Activated T-cell treated with anti-CD3 and anti-CD28 coated beads, Interleukin-2, amount 50 U/mL, for 48 hours (primary cell): ENCODE measurements at regions not wholly inside any gene's neighbourhood (a gene's known extent, or its start where the extent isn't known, plus 50 kb on each side); places are given as distances from the start of the nearest gene placed in this dataset.
"Not testable (repeated sequence)": the region's sequence is repeated elsewhere in the genome, so short reads cannot be mapped to it uniquely, and the experiment has no call there.

Source experiments
- DNase-seq, 2 experiments: peaks; one replicate each; pipeline ENCODE4 v3.0.0-alpha.2; 2020

DNA sequence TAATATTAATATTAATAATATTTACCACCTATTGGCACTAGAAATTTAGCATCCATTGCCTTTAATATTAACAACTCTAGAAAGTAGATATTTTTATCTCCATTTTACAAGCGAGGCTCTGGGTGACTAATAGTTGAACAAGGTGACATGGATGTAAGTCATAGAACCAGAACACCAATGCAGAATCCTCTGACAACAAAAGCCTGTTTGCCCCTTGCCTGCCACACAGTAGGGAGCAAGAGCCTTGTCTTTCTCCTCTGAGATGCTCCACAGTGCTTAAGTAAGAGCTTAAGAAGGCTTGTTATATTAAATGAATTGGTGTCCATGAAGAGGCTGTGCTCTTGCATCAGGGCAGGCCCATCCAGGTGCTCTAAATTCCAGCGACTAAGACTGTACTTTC lies 51.2 kb upstream of the LBX1 start:
- no peak for DNase-seq

DNA sequence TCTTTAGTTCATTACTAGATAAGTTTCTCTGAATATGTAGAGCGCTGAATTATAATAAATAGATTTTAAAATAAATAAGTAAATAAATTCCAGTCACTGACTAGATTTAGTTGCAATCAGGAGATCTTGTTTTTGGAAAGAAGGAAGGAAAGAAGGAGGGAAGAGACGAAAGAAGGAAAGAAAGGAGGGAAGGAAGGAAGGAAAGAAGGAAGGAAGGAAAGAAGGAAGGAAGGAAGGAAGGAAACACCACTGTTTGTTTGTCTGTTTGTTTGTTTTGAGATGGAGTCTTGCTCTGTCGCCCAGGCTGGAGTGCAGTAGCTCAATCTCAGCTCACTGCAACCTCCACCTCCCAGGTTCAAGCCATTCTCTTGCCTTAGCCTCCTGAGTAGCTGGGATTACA lies 51.7 kb upstream of the LBX1 start:
- not testable (repeated sequence) for DNase-seq

DNA sequence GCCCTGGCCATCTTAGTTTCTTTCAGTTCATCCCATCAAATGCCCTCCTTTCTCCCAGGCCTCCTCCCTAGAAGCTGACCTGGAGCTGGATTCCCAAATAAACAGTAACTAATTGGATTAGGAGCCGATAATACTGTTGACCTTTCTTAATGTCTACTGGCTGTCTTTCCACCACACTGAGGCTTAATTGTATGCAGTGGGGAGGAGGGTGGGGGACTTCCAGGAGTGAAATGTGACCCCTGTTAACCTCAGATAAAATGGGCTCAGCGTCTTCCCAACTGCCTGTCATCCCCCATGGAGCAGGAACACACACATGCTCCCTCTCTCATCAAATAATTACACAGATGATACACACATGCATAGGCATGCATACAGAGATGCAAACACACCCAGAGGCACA lies 53.7 kb upstream of the LBX1 start:
- no peak for DNase-seq

DNA sequence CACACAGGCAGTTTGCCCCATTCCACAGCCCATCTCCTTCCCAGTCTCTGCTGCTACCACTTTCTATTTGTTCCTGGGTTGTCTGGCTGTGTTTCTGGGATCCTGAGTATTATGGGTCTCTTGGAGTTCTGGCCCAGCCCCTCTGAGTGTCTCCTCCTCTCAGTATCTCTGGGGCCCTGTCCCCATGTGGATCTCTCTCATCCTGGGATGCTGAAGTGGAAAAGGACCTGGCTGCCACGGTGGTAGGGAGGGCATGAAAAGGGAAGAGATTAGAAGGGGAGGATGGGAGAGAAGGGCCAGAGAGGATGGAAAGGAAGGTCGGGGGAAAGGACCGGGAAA lies 54.5 kb upstream of the LBX1 start:
- DNase-seq, result no peak

DNA sequence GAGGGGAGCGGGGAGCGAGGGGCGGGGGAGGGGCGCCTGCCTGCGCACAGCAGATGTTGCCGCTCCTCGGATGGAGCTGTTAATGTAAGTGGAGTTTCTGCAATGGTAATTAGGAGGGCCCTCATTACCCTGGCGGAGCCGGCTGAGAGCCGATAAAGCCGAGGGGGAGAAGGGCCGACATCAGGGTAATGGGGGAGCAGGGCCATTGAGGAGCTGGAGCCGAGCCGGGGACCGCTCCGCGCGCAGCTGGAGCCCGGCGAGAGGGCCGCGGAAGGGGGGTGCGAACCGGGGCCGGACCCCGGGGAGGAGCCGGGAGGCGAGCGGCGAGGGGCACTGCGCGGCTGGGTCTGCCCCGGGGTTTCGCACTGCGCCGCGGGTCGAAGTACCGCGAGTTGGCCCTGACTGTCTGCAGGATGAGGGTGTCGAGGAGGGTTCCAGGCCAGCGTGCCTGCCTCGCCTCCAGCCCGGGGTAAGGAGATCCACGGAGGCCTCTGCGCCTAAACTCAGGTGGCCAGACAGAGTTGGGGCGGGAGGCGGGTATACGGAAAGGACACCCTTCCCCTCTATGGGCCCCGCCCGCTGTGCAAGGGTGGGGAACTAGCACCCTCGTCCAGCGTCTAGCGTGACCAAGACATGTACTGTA lies 55.0 kb upstream of the LBX1 start:
- no peak for DNase-seq

DNA sequence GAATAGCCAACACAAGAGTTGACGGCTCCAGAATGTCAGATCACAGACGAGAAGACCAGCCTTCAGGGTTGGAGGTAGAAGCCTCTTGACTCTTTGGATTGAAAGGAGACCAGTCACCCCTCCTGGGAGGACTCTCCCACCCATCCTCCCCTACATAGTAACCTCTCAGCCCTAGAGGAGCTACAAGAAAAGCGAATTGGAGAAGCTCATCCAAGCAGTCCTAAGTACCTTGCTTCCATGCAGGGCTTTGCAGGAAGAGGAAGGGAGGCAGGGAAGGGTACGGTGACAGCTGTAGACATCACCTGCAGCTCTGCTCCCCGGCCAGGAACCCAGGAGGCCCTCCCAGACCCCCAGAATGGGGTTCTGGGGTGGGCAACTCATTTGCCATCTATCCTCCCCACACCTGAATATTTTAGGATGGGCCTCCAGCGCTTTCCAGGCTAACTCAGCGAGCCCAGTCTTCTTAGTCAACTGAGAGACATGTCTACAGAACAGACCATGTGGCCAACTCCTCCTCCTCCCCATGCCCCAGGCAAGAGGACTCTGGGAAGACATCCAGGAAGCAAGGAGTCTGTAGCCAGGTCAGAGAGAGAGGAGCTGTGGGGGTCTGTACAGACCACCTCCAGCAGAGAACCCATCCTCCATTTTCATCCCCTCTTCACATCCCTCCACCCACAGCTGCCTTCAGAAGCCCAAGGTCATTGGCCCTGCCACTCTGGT lies 55.6 kb upstream of the LBX1 start:
- DNase-seq, result no peak

DNA sequence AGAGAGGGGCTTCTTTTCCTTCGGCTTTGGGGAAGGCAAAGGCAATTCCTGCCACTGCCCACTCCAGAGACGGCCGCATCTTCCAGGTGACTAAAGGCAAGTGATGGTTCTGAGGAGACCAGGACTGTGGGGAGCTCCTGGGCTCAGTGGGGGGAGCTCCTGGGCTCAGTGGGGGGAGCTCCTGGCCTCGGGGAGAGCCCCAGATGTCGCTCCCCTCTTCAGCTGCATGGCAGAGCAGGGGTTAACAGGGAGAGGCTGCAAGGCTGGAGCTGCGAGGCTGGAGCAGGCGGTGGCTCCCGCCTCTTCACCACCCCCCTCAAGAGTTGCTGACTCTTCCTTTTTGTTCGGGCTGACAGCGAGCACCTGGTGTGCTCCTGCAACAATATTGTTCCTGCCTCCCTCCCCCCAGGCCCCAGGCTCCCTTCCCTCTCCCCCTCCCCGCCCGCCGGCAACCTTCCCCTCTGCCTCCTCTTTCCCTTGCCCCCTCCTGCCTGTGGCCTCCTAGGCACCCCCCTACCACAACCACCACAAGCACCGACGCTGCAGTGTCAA lies 56.3 kb upstream of the LBX1 start:
- DNase-seq, result no peak

DNA sequence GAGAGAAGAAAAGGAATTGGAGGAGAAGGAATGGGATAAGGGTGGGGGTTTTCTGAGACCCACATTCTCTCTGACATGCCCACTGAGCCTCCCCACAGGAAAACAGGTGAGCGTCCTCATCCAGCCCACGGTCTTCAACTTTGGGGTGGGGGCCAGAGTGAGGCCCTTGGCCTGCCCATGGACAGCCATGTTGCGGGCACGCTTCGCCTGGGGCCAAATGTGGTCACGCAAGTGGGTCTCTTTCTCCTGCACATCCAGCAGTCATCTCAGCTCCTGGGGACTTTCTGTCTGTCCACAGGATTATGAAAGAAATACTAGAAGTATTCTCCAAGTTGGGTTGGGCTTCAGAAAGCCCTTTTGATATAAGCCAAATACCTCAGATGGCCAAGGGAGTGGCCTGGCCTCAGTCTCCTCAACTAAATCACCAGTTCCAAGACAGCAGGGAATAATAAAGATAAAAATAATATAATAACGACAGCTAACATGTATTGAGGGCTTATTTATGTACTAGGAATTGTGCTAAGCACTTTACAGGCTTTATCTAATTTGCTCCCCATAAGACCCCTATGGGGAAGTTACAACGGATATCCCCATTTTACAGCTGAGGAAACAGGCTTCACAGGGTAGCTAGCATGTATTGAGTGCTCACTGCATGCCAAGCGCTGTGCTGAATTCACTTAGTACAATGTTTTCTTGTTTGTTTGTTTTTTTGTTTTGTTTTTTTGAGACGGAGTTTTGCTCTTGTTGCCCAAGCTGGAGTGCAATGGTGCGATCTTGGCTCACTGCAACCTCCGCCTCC lies 57.2 kb upstream of the LBX1 start:
- no peak for DNase-seq

DNA sequence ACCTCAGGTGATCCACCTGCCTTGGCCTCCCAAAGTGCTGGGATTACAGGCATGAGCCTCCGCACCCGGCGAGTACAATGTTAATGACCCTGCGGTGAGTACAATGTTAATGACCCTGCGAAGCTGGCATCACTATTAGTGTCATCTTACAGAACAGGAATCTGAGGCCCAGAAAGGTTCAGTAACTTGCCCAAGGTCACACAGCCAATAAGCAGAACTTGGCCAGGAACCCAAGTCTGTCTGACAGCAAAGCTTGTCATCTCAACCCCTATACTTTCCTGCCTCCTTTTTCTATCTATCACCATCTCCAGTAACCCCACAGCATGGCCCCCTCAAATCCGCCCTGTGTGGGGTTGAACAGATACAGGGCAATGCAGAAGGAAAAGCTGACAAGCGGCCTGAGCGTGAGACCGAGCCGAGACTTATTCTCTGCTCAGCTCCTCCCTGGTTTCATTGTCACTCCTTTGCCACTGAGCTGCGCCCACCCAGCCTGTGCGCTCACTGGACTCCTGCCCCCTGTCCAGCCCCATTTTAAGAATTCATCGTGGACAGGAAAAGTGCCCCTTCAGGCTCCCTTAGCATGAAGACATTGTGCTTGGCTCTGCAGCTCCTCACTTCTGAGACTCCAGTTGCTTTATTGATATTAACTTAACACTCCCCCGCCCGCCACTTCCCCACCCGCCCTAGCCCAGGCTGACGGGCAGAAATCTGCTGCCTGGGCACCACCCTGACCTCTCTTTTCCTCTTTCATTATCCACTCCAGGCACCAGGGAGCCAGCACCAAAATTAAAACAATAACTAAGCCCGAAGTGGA lies 58.1 kb upstream of the LBX1 start:
- DNase-seq, result no peak

DNA sequence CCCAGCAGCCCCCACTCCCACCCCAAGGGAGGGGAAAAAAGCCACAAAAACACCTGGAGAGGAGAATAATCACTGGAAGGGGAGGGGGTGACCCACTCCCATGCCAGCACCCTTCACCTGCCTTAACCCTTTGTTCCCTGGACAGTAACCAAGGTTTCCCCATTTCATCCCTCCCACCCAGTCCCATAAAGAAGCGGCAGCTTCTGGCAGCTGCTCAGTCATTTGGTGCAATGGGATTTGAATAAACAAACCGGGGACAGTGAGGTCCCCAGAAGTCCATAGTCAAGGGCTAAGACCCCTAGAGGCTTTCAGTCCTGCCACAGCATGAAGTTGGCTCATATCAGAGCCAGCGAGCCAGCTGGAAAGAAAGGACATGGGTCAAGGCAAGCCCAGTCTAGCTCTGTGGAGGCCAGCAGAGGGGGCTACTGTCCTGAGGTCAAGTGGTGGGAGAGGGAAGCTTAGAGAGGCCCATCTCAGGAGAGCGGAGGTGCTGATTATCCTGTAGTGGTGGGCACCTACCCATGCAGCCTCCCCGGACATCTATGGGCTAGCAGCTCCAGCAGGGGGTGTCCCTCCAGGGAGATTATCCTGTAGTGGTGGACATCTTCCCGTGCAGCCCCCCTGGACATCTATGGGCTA lies 58.9 kb upstream of the LBX1 start:
- DNase-seq, result no peak

DNA sequence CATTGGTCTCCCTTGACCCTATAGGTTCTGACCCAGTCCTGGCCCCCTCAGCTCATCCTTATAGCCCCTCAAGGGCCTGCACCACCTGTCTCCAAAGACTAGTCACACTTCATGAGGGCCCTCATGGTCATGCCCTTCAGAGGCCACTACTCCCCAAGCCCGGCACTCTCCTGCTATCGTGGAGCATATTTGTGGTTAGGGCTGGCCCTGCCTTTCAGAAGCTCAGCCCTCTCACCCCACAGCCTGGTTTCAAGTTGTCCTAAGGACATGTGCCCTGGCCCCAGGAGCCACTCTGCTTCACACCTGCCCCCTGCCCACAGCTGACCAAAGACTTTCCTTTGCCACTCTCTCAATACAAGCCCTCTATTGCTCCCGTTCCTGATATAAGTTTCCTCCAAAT lies 60.3 kb upstream of the LBX1 start:
- no peak for DNase-seq

DNA sequence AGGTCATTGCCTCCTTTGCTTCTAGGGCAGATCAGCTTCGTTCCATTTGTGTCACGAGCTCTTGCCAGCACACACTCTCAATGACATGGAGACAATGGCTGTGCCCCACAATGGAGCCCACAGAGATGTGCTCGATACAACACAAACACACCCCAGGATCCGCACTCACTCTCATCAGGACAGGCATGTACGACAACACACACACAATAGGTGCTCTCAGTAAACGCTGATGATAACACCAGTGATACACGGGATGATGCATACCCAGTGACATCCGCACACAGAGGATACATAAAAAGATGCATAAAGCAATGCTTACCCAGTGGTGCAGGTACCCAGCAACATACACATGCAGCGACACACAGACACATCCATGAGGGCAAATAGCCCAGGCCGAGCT lies 61.2 kb upstream of the LBX1 start:
- no peak for DNase-seq

DNA sequence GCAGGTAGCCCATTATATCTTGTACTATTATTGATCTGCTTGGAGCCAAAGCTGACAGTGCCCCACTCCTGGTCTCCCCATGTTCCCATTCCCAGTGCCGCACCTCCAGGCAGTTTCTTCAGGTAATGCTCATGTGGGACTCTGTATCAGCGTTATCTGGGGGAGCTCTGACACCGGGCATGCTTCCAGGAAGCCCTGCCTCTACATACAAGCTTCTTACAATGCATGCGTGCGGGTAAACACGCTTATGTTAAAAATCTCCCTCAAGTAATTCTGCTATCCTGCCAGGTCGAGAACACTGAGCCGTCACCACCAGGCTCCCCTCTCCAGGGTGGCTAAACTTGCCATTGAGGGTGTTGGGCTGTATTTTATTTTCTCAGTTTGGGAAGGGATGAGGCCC lies 61.6 kb upstream of the LBX1 start:
- no peak for DNase-seq

DNA sequence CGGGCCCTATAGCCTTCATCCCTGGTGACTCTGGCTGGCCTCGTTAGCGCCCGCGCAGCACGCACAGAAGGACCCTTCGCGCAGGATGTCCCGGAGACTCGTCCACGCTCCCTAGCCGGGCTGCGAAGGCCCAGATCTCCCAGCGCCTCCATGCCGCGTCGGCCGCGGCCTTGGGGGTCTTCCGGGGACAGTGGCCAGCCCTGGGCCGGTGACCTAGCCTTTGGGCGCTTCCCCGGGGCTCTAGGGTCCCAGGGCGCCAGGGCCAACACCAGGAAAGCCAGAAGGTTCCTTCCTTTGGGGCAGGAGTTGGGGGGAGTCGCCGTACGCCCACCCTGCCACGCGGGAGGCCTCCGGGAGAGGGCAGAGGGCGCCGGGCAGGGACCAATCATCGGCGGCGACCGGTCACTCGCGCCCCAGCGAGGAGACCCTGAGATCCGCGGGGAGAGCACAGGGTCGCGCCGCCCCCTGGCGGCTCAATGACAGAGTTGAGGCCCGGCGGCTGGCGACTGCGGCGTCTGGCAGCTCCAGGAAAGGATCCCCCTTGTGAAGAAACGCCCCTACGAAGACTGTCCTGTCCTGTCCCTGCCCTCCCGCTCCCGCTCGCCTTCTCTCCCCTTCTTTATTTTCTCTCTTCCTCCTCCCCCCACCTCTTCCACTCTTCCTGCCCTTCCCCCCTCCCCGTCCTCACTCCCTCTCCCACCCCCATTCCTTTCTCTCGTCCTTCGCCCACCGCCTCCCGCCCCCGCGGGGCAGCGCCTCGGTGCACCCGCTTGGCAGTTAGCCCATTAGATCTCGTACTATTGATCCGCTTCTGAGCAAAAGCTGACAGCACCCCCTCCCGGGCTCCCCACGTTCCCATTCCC lies 62.3 kb upstream of the LBX1 start:
- peak; percentile 68 to 76 for DNase-seq

DNA sequence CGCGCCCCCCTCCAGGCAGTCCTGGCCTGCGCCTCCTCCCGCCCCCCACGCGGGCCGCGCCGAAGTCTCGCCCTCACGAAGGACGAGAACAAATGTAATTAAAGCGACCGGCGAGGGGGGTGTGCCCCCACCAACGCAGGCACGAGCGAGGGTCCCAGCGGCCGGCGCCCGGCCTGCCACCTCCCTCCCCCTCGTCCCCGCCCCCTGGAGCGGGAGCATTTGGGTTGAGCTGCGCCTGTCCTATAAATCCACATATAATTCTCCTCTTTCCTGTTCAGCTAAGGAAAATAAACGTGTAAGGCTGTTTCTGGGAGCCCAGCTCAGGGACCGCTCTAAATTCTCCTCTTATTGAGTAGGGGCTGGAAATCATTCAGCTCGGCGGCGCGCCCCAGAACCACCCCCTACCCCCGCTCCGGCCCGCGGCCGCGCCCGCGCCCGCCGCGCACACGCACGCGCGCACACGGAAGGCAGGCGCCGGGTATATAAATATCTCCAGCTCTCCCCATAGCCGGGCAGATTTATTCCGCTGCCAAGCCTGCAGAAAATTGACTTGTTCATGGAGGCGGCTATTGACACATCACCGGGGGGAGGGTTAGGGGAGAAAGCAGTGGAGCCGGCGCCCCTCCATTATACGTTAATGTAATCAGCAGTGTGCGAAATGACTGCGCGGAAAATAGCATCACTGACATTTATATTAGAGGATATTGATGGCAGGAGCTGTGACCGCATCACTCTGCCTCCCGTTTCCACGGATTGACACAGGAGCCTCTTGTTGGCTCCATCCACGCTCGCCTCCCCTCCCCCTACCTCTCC lies 61.6 kb upstream of the BTRC start:
- DNase-seq, result no peak

DNA sequence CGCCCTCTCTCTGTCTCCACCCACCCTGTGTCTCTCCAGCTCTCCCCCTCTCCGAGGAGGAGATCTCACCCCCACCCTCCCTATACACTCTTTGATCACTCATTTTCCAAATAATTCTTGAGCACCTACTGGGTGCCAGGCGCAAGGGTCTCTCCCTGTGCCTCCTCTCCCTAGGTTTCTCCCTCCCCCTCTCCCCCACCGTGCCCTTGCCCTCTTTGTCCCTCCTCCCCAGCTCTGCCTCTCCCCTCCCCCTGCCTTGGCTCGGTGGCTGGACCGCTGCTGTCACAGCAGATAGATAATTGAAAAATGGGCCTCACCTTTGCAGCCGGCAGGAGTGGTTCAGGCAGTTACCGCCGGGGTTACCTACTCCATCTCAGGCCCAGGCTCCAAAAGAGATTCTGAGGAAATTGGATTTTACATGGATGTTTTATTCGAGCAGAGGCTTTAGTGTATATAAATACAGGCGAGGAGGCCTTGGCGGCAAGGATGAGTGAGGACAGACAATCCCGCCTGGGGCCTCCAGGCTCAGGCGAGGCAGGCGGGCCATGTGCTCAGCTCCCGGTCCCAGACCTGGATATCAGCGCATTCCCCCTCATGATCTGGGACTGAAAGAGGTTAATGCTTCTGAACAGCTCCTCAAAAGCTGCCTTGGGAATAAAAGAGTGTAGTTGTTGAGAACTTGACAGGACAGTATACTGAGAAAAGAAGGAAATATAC lies 60.8 kb upstream of the BTRC start:
- no peak for DNase-seq

DNA sequence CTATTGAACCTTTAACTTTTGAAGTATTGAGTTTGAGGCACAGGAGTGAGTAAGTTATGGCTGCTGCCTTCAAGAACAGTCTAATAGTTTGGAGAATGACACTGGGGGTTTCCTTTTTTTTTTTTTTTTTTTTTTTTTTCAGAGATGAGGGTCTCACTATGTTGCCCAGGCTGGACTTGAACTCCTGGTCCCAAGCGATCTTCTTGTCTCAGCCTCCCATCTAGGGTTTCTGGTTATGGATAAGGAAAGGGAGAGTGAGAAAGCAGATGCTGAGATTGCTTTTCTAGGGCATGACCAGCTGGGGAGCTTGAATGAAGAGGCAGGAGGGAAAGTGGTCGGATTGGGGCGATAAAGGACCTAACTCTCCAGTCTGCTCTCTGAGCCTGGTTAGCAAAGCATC lies 59.9 kb upstream of the BTRC start:
- no peak for DNase-seq

DNA sequence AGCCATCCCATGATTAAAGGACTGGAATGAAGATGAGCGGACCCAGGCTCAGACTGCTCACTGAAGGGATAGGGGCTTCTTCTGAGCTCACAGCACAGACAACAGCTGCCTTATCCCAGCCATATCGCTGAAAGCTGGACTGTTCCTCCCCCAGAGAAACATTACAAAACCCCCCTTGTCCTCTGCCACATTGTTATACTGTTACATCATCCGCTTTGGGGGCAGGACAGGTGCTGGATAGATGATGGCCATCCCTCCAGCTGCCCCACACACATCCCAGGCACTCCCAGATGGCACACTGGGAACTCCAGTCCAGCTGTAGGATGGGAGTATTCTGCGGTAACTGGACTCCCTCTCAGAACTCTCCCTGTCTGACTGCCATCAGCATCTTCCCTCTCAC lies 58.7 kb upstream of the BTRC start:
- no peak for DNase-seq

DNA sequence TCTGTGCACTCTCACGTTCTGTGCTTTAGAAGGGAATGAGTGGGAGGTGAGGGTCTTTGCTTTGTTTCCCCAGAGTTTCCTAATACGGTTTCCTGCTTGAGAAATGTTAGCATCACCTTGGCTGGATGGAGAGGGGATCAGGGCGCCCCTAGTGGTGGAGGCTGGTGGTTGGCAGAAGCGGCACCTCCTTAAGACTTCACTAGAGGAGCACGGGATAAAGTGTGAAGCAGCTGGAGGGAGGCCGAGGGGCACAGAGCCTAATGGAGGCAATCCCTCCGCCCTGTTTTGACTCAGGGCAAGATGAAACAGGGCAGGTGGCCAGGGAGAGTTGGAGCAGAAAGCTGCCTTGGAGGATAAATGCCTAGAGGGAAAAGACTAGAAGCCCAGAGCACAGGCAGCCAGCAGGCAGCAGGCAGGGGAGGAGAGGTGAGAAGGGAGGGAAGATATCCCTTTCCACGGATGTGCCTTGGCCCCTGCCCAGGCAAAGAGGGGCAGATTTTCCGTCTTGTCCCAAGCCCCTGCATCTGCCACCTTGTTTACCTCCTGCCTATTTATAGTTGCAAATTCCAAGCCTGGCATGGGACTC lies 56.0 kb upstream of the BTRC start:
- DNase-seq, result peak; percentile 87 to 88

DNA sequence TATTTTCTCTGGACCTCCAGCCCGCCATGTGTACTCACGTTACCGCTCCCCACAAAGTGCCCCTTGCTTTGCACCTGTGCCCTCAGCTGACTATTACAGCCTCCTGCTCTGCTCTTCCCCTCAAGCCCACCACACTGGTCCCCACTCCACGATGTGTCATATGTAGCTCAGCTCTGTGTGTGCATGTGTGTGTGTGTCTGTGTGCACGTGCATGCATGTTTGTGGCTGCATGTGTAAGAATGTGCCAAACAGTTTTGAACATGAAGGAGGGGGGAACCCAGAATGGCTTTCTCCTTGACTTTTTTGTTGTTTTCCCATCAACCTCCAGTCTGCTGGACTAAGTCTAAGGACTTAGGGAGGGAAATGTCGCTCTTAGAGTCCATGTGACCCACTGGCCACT lies 54.8 kb upstream of the BTRC start:
- no peak for DNase-seq
